HEK293 (cell line): ENCODE measurements at regions not wholly inside any gene's neighbourhood (a gene's known extent, or its start where the extent isn't known, plus 50 kb on each side); places are given as distances from the start of the nearest gene placed in this dataset.
A peak's percentile ranks its signal among the peaks of the same experiment; 100 is the strongest.

ENCODE experiments used
- CTCF ChIA-PET: fragments of 350-600 bp; formaldehyde crosslinking; extraction: SDS; loops from one replicate; lab custom pipeline; 2021; ENCODE audit warnings: antibody characterized with exemption; lab: Yijun Ruan, JAX
- POLR2A ChIA-PET: fragments of 300-600 bp; formaldehyde crosslinking; extraction: SDS; loops from one replicate; lab custom pipeline; 2020; ENCODE audit warnings: antibody characterized with exemption, inconsistent platforms; lab: Yijun Ruan, JAX
- H3K27ac ChIP-seq: fragments of 200-500 bp; sonication (Bioruptor generic); 2 replicates; pipeline ENCODE4 v1.5.1; 2014; ENCODE audit warnings: low read depth, low read length, control low read depth, inconsistent platforms; ENCODE audit errors: extremely low read depth
- H3K36me3 ChIP-seq, 2 experiments: fragments of 200-500 bp in 1 of 2; sonication (Bioruptor generic) in 1 of 2; 1 replicate in 1 of 2; 2 replicates in 1 of 2; pipeline ENCODE4 v1.5.1; 2014 to 2017; ENCODE audit warnings: inconsistent platforms in 2 of 2, low read length in 2 of 2; ENCODE audit not compliant: control insufficient read depth in 2 of 2, insufficient read depth in 1 of 2
- H3K4me1 ChIP-seq: fragments of 200-500 bp; sonication (Bioruptor generic); 2 replicates; pipeline ENCODE4 v1.5.1; 2014; ENCODE audit warnings: mild to moderate bottlenecking, low read length, inconsistent platforms; ENCODE audit not compliant: control insufficient read depth, insufficient read depth
- H3K4me3 ChIP-seq: 2 replicates; pipeline ENCODE4 v1.5.1; 2011; ENCODE audit warnings: low read depth, mild to moderate bottlenecking, control low read depth, low read length, moderate library complexity
- H3K9me3 ChIP-seq: fragments of 200-500 bp; sonication (Bioruptor generic); 2 replicates; pipeline ENCODE4 v1.5.1; 2014; ENCODE audit warnings: low read depth, low read length, inconsistent platforms; ENCODE audit not compliant: control insufficient read depth, insufficient read depth
- FEZF1 ChIP-seq: fragments of 450-650 bp; formaldehyde crosslinking; IDR thresholded peaks from 2 replicates; pipeline ENCODE4 v1.5.1; 2016; ENCODE audit warnings: missing biosample characterization, missing genetic modification characterization
- GLIS2 ChIP-seq: fragments of 450-650 bp; formaldehyde crosslinking; IDR thresholded peaks from 2 replicates; pipeline ENCODE4 v1.5.1; 2016; ENCODE audit warnings: missing biosample characterization, missing genetic modification characterization
- HOXA7 ChIP-seq: sonication (generic); formaldehyde crosslinking; IDR thresholded peaks from 2 replicates; pipeline ENCODE4 v1.8.1; 2022; ENCODE audit warnings: missing genetic modification reagents, borderline replicate concordance
- SETDB1 ChIP-seq: IDR thresholded peaks from one replicate; pipeline ENCODE4 v1.6.1; 2017; ENCODE audit warnings: mild to moderate bottlenecking, low read length, moderate library complexity, mixed read lengths; ENCODE audit not compliant: insufficient read length
- TRIM28 ChIP-seq: IDR thresholded peaks from 2 replicates; pipeline ENCODE4 v1.6.1; 2011; ENCODE audit warnings: low read length, control low read depth, borderline replicate concordance
- WT1 ChIP-seq: fragments of 450-650 bp; formaldehyde crosslinking; IDR thresholded peaks from 2 replicates; pipeline ENCODE4 v1.5.1; 2016; ENCODE audit warnings: missing biosample characterization, missing genetic modification characterization
- ZFHX2 ChIP-seq: fragments of 450-650 bp; formaldehyde crosslinking; conservative IDR thresholded peaks from 2 replicates; pipeline ENCODE4 v1.5.1; 2016; ENCODE audit warnings: missing biosample characterization, missing genetic modification characterization
- ZIC2 ChIP-seq: fragments of 450-650 bp; formaldehyde crosslinking; IDR thresholded peaks from 2 replicates; pipeline ENCODE4 v1.5.1; 2016; ENCODE audit warnings: missing biosample characterization, missing genetic modification characterization
- ZNF140 ChIP-seq: fragments of 450-650 bp; formaldehyde crosslinking; IDR thresholded peaks from 2 replicates; pipeline ENCODE4 v1.5.1; 2016; ENCODE audit warnings: missing biosample characterization, missing genetic modification characterization
- ZNF169 ChIP-seq: fragments of 450-650 bp; formaldehyde crosslinking; IDR thresholded peaks from 2 replicates; pipeline ENCODE4 v1.5.1; 2016; ENCODE audit warnings: missing biosample characterization, missing genetic modification characterization
- ZNF175 ChIP-seq: fragments of 450-650 bp; formaldehyde crosslinking; IDR thresholded peaks from 2 replicates; pipeline ENCODE4 v1.5.1; 2016; ENCODE audit warnings: missing biosample characterization, missing genetic modification characterization
- ZNF202 ChIP-seq: fragments of 450-650 bp; formaldehyde crosslinking; IDR thresholded peaks from 2 replicates; pipeline ENCODE4 v1.5.1; 2016; ENCODE audit warnings: missing biosample characterization, missing genetic modification characterization, borderline replicate concordance
- ZNF274 ChIP-seq, 2 experiments: fragments of 200-500 bp in 1 of 2; fragments of 450-650 bp in 1 of 2; sonication (Bioruptor generic) in 1 of 2; formaldehyde crosslinking in 1 of 2; IDR thresholded peaks; 2 replicates each; pipeline versions ENCODE4 v1.5.1 to v1.6.1; 2014 to 2016; ENCODE audit warnings: borderline replicate concordance in 1 of 2, inconsistent platforms in 1 of 2, low read length in 1 of 2, missing biosample characterization in 1 of 2, missing genetic modification characterization in 1 of 2
- ZNF423 ChIP-seq: fragments of 450-650 bp; formaldehyde crosslinking; IDR thresholded peaks from 2 replicates; pipeline ENCODE4 v1.5.1; 2016; ENCODE audit warnings: missing biosample characterization, missing genetic modification characterization
- ZNF473 ChIP-seq: fragments of 450-650 bp; formaldehyde crosslinking; IDR thresholded peaks from 2 replicates; pipeline ENCODE4 v1.5.1; 2017; ENCODE audit warnings: missing biosample characterization, missing genetic modification characterization
- ZNF549 ChIP-seq: fragments of 450-650 bp; IDR thresholded peaks from 2 replicates; pipeline ENCODE4 v1.5.1; 2018; ENCODE audit warnings: missing biosample characterization, missing genetic modification characterization, mild to moderate bottlenecking, inconsistent platforms, moderate library complexity
- ZNF561 ChIP-seq: fragments of 450-650 bp; IDR thresholded peaks from 2 replicates; pipeline ENCODE4 v1.5.1; 2018; ENCODE audit warnings: missing biosample characterization, missing genetic modification characterization, borderline replicate concordance
- ZNF623 ChIP-seq: fragments of 450-650 bp; formaldehyde crosslinking; IDR thresholded peaks from 2 replicates; pipeline ENCODE4 v1.5.1; 2016; ENCODE audit warnings: missing biosample characterization, missing genetic modification characterization
- ZNF629 ChIP-seq: fragments of 450-650 bp; formaldehyde crosslinking; IDR thresholded peaks from 2 replicates; pipeline ENCODE4 v1.5.1; 2017; ENCODE audit warnings: missing biosample characterization, missing genetic modification characterization
- ZNF76 ChIP-seq: fragments of 450-650 bp; formaldehyde crosslinking; IDR thresholded peaks from 2 replicates; pipeline ENCODE4; 2016; ENCODE audit warnings: low read depth, missing biosample characterization, missing genetic modification characterization, borderline replicate concordance
- ZNF837 ChIP-seq: fragments of 450-650 bp; formaldehyde crosslinking; IDR thresholded peaks from 2 replicates; pipeline ENCODE4 v1.5.1; 2016; ENCODE audit warnings: missing biosample characterization, missing genetic modification characterization
- ZSCAN16 ChIP-seq: fragments of 450-650 bp; formaldehyde crosslinking; IDR thresholded peaks from 2 replicates; pipeline ENCODE4 v1.5.1; 2016; ENCODE audit warnings: missing biosample characterization, missing genetic modification characterization
- TF ChIP-seq, protein P1 (sequence below): fragments of 450-650 bp; formaldehyde crosslinking; IDR thresholded peaks from 2 replicates; pipeline ENCODE4 v1.5.1; 2016; ENCODE audit warnings: missing biosample characterization, missing genetic modification characterization, borderline replicate concordance
- TF ChIP-seq, protein P2 (sequence below): fragments of 450-650 bp; IDR thresholded peaks from 2 replicates; pipeline ENCODE4 v1.5.1; 2018; ENCODE audit warnings: missing biosample characterization, missing genetic modification characterization
- TF ChIP-seq, protein P3 (sequence below): fragments of 450-650 bp; formaldehyde crosslinking; IDR thresholded peaks from 2 replicates; pipeline ENCODE4 v1.5.1; 2016; ENCODE audit warnings: missing biosample characterization, missing genetic modification characterization, low read depth

DNA sequence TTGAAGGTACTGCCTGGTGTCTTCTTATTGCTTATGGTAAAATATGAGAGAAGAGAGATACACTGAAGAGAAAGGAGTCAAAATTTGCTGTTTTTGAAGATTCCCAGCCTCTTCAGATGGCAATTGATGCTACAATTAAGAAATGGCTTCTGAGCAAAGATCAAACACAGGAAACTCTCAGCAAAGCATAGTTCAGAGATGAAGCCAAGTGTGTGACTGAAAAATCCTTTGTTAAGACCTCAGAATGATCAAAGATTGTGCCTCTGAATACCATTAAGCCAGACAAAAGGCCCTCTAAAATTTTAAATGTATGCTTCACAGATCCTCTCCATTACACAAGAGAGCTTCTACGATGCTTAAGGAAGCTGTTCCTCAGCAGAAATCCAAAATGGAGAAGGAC lies 216.3 kb downstream of the UXS1 start:
- Histone ChIP-seq H3K27ac (no peak overlapping the region), H3K36me3 (no peaks in the 10 kb centered on the region), H3K4me3 (no peak overlapping the region), H3K9me3 (no peaks in the 10 kb centered on the region), H3K4me1 (no peaks in the 10 kb centered on the region)
- ChIA-PET POLR2A (no interaction called here), CTCF (no interaction called here)
- TF ChIP-seq SETDB1 (no peak), ZNF423 (tag by site-specific recombination) (no peak)

DNA sequence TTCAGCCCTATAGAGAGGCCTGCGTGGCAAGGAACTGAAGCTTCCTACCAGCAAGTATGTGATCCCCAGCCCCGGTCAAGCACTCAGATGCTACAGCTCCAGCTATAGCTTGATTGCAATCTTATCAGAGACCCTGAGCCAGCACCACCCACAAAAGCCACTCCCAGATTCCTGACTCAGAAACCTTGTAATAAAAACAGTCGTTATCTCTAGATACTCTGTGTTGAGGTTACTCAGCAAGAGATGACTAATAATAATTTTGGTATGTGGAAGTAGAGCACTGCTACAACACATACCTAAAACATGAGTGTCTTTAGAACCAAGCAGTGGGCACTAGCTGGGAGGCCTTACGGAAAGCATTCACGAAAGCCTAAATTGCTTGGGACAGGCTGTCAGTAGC lies 216.9 kb downstream of the UXS1 start:
- no peak overlapping the region for H3K4me3 ChIP-seq
- H3K4me1 ChIP-seq = no peaks in the 10 kb centered on the region
- ChIA-PET POLR2A (no interaction called here), CTCF (no interaction called here)
- TF ChIP-seq, protein P1, sequence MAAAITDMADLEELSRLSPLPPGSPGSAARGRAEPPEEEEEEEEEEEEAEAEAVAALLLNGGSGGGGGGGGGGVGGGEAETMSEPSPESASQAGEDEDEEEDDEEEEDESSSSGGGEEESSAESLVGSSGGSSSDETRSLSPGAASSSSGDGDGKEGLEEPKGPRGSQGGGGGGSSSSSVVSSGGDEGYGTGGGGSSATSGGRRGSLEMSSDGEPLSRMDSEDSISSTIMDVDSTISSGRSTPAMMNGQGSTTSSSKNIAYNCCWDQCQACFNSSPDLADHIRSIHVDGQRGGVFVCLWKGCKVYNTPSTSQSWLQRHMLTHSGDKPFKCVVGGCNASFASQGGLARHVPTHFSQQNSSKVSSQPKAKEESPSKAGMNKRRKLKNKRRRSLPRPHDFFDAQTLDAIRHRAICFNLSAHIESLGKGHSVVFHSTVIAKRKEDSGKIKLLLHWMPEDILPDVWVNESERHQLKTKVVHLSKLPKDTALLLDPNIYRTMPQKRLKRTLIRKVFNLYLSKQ (tag by site-specific recombination) = no peak
- no peak for TF ChIP-seq ZNF175 (tag by site-specific recombination)
- TF ChIP-seq SETDB1 = peak; percentile 76
- no peak for TF ChIP-seq WT1 (tag by site-specific recombination)
- no peak for TF ChIP-seq ZFHX2 (tag by site-specific recombination)
- H3K36me3 ChIP-seq = no peaks in the 10 kb centered on the region
- no peak overlapping the region for H3K27ac ChIP-seq
- no peaks in the 10 kb centered on the region for H3K9me3 ChIP-seq

DNA sequence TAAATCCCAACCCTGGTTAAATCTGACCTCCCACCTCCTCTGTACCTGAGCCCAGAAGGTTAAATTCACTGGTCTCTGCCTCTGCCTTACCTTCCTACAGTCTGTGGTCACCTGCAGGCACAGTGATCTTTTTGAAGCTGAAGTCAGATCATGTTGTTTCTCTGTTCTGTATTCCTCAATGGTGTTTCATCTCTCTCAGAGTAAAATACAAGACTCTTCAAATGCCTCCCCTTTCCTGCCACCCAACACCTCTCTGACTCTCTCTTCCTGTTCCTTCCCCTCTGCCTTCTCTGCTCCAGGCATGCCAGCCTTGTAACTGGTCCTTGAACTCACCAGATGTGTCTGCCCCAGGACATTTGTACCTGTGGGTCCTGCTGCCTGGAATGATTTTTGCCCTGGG lies 219.3 kb downstream of the UXS1 start:
- no peak overlapping the region for H3K27ac ChIP-seq
- CTCF ChIA-PET = interaction anchor here (0.7 kb wide), 1 partner anchor 430 kb away, joined by 3 read pairs; no protein-coding TSS in a partner anchor
- no peak for TF ChIP-seq FEZF1 (tag by site-specific recombination)
- TF ChIP-seq, protein P2, sequence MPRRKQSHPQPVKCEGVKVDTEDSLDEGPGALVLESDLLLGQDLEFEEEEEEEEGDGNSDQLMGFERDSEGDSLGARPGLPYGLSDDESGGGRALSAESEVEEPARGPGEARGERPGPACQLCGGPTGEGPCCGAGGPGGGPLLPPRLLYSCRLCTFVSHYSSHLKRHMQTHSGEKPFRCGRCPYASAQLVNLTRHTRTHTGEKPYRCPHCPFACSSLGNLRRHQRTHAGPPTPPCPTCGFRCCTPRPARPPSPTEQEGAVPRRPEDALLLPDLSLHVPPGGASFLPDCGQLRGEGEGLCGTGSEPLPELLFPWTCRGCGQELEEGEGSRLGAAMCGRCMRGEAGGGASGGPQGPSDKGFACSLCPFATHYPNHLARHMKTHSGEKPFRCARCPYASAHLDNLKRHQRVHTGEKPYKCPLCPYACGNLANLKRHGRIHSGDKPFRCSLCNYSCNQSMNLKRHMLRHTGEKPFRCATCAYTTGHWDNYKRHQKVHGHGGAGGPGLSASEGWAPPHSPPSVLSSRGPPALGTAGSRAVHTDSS (tag by site-specific recombination) = no peak
- no peak for TF ChIP-seq ZNF629 (tag by site-specific recombination)
- no peak for TF ChIP-seq ZNF76
- no peak for TF ChIP-seq ZNF549
- no peak for TF ChIP-seq ZSCAN16 (tag by site-specific recombination)
- no peak for TF ChIP-seq WT1 (tag by site-specific recombination)
- no peak for TF ChIP-seq ZNF140 (tag by site-specific recombination)
- no peak overlapping the region for H3K4me3 ChIP-seq
- no peaks in the 10 kb centered on the region for H3K36me3 ChIP-seq
- H3K4me1 ChIP-seq = no peaks in the 10 kb centered on the region
- H3K9me3 ChIP-seq = no peaks in the 10 kb centered on the region
- POLR2A ChIA-PET = no interaction called here

DNA sequence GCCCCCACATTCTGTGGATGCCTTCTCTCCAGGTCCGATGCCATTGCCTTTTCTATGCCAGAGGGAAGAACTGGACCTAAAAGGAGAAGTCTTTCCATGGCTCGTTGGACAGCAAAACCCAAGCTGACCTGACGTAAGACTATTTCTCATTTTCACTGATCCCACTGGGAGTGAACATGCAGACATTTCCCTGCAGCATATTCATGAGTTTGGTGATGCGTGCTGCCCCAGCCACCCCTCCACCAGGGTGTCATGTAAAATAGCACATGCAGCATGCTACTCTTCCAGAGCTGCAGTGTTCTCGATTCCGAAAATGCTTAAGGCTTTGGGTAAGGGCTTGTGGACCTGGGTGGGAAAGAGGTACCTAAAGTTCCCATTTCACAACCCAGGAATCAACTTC lies 221.2 kb downstream of the UXS1 start:
- H3K4me3 ChIP-seq = no peak overlapping the region
- no peaks in the 10 kb centered on the region for H3K36me3 ChIP-seq
- H3K4me1 ChIP-seq = no peaks in the 10 kb centered on the region
- ChIA-PET CTCF (no interaction called here), POLR2A (no interaction called here)
- H3K27ac ChIP-seq = no peak overlapping the region
- no peaks in the 10 kb centered on the region for H3K9me3 ChIP-seq
- TF ChIP-seq ZNF423 (tag by site-specific recombination) (no peak), ZNF473 (no peak), ZNF202 (tag by site-specific recombination) (no peak), ZNF169 (tag by site-specific recombination) (no peak), ZNF623 (tag by site-specific recombination) (no peak), ZNF837 (tag by site-specific recombination) (no peak), ZIC2 (no peak), ZSCAN16 (tag by site-specific recombination) (no peak), GLIS2 (tag by site-specific recombination) (no peak), ZNF274 (IDR thresholded peaks at IDR 0.05; ENCODE audit: low read length) (no peak), ZNF274 (tag by site-specific recombination; IDR thresholded peaks at IDR 0.05; ENCODE audit: borderline replicate concordance) (no peak), HOXA7 (CRISPR knock-in tag) (no peak), ZNF76 (no peak), TRIM28 (no peak), ZNF561 (tag by site-specific recombination) (no peak)
- TF ChIP-seq, protein P3, sequence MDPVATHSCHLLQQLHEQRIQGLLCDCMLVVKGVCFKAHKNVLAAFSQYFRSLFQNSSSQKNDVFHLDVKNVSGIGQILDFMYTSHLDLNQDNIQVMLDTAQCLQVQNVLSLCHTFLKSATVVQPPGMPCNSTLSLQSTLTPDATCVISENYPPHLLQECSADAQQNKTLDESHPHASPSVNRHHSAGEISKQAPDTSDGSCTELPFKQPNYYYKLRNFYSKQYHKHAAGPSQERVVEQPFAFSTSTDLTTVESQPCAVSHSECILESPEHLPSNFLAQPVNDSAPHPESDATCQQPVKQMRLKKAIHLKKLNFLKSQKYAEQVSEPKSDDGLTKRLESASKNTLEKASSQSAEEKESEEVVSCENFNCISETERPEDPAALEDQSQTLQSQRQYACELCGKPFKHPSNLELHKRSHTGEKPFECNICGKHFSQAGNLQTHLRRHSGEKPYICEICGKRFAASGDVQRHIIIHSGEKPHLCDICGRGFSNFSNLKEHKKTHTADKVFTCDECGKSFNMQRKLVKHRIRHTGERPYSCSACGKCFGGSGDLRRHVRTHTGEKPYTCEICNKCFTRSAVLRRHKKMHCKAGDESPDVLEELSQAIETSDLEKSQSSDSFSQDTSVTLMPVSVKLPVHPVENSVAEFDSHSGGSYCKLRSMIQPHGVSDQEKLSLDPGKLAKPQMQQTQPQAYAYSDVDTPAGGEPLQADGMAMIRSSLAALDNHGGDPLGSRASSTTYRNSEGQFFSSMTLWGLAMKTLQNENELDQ (tag by site-specific recombination) = no peak
